ENCODE measurements at regions not wholly inside any gene's neighbourhood (a gene's known extent, or its start where the extent isn't known, plus 50 kb on each side); places are given as distances from the start of the nearest gene placed in this dataset.

DNA sequence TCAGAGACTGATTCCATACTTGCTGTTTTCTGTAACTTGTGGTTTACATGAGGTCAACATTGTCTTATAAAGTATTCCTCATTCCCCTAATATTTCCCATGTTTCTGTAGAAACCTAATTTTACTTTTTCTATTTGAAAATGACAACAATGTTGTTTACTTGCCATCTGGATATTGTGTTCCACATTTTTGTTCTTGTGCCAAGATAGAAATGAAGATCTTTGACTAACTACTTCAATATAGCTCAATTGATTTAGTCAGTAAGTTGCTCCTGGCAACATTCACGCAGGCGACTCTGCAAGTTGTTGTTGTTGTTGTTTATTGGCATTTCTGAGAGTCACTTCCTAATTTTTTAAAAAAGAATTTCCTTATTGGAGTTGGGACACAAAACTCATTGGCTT is 69.5 kb downstream of the CAVIN2 start:
- no peak for TF ChIP-seq CTCF (IDR thresholded peaks at IDR 0.05)
- no peak for TF ChIP-seq POLR2A (IDR thresholded peaks at IDR 0.05)

Measured in thyroid gland (tissue), 4 donors.